ELR (cell line): ENCODE measurements at regions not wholly inside any gene's neighbourhood (a gene's known extent, or its start where the extent isn't known, plus 50 kb on each side); places are given as distances from the start of the nearest gene placed in this dataset.
"Not testable (repeated sequence)": the region's sequence is repeated elsewhere in the genome, so short reads cannot be mapped to it uniquely, and the experiment has no call there.

ENCODE experiments used
- DNase-seq: peaks from one replicate; pipeline ENCODE4 v3.0.0-alpha.2; 2015; ENCODE audit warnings: low read depth

GRCh38 chr15:30688684-30689083 lies 62.8 kb downstream of the ARHGAP11B start:
- DNase-seq: not testable (repeated sequence)

DNA sequence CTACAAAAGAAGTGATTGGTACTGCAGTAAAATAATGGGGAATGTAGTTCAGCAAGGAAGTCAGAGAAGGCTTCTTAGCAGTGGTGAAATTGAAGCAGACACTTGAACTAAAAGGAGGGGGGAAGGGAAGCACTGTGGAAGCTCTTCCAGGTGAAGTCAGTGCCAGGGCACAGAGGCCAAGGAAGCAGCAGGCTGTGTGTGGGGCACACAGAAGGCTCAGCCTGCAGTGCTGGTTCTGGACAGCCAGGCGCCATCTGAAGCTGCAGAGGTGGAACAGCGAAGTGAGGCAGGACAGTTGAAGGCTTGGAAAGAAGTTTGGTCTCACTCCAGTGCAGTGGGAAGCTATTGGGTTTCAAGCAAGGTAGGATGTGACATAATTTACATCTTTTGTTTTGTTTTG lies 64.2 kb downstream of the ARHGAP11B start:
- DNase-seq: not testable (repeated sequence)

DNA sequence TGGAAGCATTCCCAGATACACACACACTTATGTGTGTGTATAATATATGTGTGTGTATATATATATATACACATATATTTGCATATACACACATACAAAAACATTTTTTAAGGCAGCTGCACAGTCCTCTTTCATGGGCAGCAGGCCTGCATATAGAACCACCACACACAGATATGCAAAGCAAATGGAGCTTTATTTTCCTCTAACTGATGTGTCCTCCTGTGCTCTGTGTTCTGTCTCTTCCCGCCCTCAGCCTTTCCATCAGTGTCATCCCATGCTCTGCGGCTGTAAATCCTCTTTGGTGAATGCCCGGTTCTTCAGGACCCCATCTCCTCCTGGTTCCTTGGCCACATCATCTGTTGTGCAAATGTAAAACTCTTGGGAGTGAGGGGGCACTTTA lies 69.9 kb downstream of the ARHGAP11B start:
- not testable (repeated sequence) for DNase-seq

DNA sequence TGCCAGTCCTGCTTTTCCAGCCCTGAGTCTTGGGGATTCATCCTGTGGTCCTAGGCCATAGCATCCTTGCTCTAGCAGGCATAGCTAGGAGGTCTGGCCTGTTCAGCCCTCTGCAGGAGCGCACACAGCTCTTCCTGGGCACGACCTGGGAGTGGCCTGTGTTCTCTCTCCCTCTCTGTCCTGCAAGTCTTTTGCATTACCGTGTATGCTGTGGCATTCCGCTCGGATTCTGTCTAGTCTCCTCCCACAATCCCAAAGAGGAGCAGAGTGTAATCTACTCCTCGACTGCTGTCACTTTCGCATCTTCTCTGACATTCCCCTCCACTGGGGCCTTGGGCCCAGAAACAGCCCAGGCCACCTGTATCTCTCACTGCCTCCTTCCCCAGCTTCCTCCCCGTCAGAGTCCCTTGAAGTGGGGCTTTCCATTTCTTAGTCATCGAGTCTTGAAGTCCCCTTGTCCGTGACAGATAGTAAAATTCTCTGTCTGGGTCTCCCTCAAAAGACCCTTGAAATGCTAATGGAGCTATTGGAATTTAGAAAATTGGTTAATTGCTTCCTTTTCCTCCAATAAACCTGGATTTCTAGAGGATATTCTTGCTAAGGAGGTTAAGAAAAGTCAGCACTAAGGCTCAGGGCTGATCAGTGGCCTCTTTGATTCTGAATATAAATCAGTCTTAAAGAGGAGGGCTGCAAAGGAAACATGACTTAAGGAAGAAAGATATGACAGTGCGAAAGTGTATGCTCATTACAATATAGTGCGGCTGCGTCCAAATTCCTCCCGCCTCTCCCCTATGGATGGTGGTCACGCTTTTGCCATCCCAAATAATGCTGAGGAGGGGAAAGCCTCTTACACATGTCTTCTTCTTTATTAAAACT lies 70.7 kb downstream of the ARHGAP11B start:
- DNase-seq: not testable (repeated sequence)

DNA sequence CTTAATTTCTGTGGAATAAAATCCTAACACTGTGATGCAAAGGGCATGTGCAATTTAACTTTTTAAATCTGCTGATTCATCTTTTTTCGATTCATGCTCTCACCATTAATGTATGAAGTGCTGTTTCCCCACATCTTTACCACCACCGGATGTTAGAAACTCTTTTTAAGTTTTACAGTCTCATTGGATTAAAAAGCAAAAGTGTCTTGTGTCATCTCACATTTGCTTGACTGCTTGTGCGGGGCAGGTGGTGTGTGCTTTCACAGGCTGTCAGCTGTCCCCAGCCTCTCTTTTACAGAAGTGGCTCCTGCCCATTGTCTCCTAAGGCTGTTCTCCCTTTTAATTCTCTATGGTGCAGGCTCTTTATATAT lies 71.4 kb downstream of the ARHGAP11B start:
- DNase-seq: not testable (repeated sequence)

DNA sequence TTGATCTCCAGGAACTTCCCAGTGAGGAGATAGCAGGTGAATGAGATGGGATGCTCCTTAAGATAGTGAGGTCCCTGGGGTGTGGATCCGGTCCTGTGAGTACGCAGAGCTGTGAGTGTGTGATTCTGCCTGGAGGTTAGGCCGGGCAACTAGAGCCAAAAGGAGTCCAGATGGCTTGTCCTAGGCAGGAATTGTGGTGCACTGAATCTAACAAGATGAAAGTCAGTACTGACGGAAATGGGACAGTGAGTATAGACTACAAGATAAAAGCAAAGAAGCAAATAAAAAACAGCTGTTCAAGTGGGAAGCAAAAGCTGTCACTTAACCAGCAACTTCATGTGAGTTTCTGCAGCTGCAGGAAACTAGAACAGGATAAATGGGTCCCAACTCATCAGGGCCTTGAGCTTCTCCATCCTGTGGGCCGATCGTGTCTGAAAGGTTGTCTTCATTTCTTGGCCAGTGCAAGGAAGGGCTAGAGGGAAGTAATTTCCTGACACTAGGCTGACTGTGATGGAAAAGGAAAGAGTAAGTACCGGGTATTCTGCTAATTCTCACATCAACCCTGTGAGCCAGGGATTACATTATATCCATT lies 74.2 kb downstream of the ARHGAP11B start:
- DNase-seq: not testable (repeated sequence)

DNA sequence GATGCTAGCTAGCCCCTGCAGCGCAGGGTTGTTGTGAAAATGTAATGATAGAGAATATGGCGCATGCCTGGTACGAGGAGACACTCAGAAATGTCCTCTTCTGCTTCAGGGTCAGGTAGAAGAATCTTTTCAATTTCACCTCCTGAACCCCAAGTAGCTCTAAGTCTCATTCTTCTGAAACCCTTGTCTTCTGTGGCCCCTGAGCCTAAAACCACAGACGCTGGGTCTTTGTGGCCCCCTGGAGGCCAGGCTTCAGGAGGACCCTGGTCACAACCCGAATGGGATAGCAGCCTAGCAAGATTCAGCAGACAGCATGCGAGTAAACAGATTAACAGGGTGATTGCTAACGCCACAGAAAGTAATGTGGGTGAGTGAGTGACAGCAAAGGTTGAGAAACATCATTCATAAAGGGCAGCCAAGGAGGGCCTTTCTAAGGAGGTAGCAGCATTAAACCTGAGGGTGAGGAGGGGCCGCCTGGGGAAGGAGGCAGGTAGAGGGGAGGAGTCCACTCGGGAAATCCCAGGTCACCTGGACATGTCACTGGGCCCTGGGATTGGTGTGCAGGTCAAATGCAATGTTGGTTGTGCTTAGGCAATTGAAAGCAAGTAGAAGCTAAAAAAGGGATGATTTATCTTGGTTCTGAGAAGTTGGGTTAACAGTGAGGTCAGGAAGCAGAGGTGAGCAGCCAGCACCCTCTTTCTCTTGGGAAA lies 82.2 kb downstream of the ARHGAP11B start:
- not testable (repeated sequence) for DNase-seq

GRCh38 chr15:30708809-30709208 lies 82.9 kb downstream of the ARHGAP11B start:
- DNase-seq: peak; percentile 26

DNA sequence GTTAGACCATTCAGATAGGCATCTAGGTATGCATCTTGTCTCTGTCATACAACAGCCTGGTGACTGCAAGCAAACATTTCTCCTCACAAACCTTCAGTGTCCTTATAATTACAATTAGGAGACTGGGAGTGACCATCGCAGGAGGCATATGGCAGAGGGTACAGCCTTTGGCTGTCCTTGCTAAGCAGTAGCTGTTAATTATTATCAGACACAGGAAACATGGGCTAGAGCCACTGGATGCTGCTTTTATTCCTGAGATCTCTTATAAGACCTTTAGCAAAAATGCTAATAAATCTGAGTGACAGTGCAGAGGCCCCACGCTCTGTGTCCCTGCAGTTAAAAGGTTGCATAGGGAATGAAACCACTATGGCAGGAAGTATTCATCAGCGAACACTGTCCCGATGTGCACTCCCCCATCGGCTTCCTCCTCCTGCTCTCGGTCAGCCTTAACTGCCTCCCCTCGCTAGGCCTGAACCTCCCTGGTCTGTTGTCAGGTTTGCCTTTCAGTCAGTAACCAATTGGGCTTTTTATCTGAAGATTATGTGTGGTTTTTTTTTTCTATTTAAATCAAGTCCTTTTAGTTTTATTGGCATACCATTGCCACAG lies 92.2 kb downstream of the ARHGAP11B start:
- DNase-seq: not testable (repeated sequence)

DNA sequence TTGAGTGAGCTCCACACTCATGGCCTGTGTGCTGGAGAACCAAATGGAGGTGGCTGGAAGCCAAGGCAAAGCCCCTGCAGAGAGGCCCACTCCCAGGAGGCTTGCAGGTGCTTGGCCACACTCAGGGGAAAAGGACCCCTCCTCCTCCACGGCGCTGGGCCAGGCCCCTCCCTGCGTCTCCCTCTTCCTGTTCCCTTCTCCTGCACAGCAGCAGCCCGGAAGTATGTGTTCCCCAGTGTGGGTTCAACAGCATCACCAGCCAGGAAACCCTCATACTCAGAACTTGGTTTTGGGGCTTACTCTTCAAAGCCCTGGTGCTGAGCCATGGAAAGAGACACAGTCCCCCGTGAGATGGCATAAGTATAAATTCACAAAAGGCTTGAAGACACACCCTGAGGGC lies 93.4 kb downstream of the ARHGAP11B start:
- not testable (repeated sequence) for DNase-seq

DNA sequence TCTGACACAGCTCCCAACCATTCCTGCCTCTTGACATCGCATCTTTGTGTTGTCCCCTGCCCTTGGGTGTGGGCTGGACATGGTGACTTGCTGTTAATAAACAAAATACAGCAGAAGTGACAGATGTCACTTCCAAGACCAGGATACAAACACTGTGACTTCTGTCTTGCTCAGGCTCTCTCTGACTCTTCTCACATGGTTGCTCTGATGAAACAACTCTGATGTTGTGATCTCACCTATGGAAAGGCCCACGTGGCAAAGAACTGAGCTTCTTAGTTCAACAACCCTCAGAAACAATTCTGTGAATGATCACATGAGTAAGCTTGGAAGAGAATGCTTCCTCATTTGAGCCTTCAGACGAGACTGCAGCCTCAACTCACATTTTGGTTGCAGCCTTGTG lies 94.9 kb downstream of the ARHGAP11B start:
- not testable (repeated sequence) for DNase-seq

DNA sequence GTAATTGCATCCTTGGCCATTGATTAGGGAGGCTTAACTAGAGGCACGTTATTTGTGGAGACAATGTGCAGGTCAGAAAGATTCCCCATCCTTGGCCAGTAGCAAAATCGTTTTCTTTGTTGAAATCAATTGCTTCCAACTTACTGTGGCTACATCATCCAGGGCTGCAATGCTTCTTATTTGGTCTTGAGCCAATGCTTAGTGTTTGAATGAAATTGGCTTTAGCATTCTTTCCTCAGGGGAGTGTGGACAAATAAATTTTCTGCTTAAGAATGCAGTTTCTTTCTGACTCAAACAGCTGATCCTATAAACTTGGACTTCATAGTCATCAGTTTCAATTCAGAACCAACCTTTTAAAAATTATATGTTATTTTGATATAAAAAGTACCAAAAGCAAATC lies 95.6 kb downstream of the ARHGAP11B start:
- DNase-seq: not testable (repeated sequence)

DNA sequence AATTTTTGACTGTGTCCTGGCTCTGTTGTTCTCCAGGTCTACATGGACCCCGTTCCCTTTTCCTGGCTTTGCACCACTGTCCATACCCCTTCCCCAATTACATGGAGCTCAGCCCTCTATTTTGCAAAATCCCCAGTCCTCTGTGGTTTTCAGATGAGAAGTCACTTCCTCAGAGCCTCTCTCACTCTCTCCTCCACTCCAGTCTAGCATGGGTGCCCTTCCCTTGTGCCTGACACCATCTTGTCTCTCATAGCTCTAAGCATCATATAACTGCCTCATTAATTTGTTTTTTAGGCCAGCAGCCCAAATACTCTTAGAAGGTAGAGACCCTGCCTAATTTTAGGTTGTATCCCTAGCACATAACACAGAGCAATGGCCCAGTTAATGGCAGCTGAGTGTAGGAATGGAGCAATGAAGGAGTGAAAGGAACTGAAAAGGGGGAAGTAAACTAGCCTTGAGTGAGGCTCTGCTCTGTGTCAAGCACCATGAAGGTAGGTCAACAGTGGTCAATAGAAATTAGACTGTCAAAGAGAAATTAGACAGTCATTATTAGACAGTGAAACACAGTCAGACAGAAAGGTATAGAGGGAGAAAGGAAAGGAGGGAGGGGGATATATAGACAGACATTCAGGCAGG lies 97.7 kb downstream of the ARHGAP11B start:
- not testable (repeated sequence) for DNase-seq

DNA sequence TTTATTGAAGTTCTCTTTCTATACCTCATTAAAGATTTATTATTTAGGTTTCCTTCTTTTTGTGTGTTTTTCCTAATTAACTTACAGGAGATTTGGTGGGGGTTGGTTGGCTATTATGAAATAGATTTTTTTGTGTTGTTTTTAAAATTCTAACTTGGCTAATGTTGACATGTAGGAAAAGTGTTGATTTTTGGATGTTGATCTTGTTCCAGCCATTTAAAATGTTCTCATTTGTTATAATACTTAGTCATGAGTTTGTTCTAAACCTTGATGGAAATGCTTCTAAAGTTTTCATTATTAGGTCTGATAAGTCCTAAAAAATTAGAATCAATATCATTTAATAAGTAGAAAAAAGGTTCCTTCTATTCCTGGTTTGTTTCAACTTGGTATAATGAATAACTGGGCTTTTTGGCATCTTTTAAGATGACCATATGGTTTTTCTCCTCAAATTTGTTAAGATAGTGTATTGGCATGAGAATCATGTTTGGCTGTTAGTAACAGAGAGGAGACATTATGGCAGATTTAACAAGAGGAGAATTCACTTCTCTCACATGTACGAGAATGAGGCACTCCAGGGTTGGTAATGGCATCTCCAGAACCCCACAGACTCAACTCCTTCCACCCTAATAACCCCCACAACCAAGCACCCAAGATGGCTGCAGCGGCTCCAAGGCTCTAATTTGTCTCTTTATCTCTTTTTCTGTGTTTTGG lies 104.1 kb downstream of the ARHGAP11B start:
- not testable (repeated sequence) for DNase-seq

GRCh38 chr15:30730633-30731032 lies 104.7 kb downstream of the ARHGAP11B start:
- not testable (repeated sequence) for DNase-seq

DNA sequence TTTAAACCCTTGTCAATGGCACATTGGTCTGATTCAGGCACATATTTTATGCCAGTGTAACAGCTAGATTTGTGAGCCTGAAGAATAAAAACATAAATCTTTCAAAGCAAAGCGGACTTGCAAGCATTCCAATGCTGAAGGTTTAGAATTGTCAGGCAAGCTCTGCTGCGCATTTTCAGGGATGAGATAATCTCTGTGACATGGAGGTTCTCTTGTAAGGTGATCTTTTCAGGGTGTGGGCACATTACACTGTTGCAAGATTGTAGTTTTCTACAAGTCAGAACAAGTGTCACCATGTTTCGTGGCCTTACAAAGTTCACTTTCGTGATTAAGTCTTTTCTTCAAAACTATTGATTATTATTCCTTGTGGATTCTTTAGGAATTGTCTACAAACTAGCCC lies 106.2 kb downstream of the ARHGAP11B start:
- not testable (repeated sequence) for DNase-seq

DNA sequence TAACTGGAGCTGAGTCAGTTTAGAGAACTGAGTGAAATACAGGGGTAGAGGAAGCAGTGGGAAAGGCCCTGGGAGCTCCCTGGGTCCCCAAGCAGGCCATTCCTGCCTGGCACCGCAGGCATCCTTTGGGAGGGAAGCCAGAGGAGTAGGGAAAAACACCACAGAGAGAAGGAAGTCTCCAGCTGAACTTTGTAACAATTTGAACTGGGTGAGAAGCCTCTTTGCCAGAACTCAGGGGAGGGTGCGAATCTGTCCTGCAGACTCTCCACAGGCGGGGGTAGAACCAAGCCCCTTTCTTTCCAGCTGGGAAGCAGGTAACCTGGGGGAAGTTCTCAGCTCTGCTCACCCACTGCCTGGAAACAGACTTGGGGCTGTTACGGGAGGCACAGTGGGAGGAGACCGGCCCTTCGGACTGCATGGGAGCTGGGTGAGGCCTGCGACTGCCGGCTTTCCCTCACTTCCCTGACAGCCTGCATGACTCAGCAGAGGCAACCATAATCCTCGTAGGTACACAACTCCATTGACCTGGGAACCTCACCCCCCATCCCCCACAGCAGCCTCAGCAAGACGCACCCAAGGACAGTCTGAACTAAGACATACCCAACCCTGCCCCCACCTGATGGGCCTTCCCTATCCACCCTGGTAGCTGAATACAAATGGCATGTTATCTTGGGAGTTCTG lies 110.1 kb downstream of the ARHGAP11B start:
- DNase-seq: not testable (repeated sequence)

DNA sequence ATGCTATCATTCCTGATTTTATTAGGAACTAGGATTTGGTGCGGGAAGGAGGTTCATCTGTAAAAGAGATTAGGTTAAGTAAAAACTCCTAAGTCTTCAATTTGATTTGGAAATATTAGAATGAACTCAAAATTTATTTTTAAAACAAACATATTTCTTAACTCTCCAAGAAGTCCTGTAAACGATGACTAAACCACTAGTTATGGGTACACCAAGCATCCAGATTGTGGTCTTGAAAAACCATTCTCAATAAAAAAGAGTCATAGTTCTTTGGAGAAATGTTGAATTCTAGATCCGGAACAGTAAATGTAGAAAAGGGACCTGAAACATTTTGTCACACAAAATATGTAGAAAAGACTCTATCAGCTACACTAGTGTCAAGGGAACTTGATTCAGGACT lies 116.9 kb downstream of the ARHGAP11B start:
- DNase-seq: peak; percentile 33

DNA sequence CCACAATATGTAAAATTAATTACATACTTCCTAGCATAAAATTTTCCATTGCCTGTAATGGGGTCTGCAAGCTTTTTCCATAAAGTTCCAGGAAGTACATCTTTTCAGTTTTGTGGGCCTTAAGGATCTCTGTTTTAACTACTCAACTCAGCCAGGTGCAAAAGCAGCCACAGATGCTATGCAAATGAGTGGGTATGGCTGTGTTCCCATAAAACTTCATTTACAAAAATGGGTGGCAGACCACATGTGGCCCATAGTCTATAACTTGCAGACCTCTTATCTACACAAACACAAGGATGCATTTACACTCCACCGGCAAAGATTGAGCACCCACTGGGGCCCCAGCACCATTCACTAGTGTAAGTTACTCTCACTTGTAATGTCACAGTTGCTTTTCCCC lies 123.1 kb downstream of the ARHGAP11B start:
- DNase-seq: not testable (repeated sequence)

DNA sequence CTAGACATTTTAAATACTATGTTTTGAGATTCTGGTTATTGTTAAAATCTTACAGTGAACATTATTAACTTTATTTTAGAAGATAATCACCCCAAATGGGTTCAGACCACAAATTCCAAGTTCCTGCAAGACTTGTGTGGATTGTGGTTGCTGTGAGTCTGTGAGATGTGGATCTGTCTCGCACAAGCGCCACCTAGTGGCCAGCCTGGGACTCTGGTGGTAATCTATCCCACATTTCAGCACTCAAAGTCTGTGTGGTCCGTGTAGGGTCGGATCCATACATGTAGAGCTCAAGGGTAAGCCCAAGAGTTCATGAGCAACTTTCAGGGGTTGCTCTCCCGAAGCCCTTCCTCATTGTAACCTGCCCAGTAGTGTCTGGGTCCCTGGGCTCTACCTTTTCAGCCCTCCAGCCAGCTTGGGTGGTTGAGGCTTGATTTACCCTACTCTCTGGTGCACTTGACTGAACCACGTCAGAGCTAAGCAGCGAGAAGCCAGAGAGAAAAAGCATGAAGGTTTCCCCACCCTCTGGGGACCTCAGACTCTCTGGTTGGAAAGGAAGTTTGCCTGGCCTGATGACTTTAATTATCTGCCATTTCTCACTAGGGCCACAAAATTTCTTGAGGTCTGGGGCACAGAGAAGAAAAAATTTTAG lies 129.2 kb downstream of the ARHGAP11B start:
- DNase-seq: not testable (repeated sequence)
